AG04449 (cell line): ENCODE measurements at regions not wholly inside any gene's neighbourhood (a gene's known extent, or its start where the extent isn't known, plus 50 kb on each side); places are given as distances from the start of the nearest gene placed in this dataset.

Source experiments
- CTCF ChIA-PET: fragments of 350-600 bp; formaldehyde crosslinking; extraction: SDS; loops from one replicate; lab custom pipeline; 2021; ENCODE audit warnings: antibody characterized with exemption; lab: Yijun Ruan, JAX
- POLR2A ChIA-PET: fragments of 400-600, 350-600 bp; formaldehyde crosslinking; extraction: SDS; loops from one replicate; lab custom pipeline; 2020; ENCODE audit warnings: antibody characterized with exemption, inconsistent platforms; lab: Yijun Ruan, JAX
- DNase-seq: peaks from one replicate; pipeline ENCODE4 v3.0.0-alpha.2; 2010; ENCODE audit warnings: low read depth, low spot score
- H3K4me3 ChIP-seq: 2 replicates; pipeline ENCODE4 v1.5.1; 2011; ENCODE audit warnings: low read depth, mild to moderate bottlenecking, control low read depth, low read length
- CTCF ChIP-seq: IDR thresholded peaks from one replicate; pipeline ENCODE4 v1.5.1; 2011; ENCODE audit warnings: mild to moderate bottlenecking, moderate library complexity, low read length, control low read depth, inconsistent platforms; ENCODE audit not compliant: insufficient read depth; ENCODE audit errors: missing control alignments

- CTCF ChIA-PET, result interaction anchor here (2.0 kb wide), 1 partner anchor 89 kb away, joined by 4 read pairs; no protein-coding TSS in a partner anchor
- no peak for TF ChIP-seq CTCF
- no peak overlapping the region for H3K4me3 ChIP-seq
- DNase-seq, result no peak
- POLR2A ChIA-PET, result no interaction called here
Measured at GRCh38 chr2:120824246-120824645, 88.6 kb downstream of the GLI2 start.

- ChIA-PET CTCF (interaction anchor here (0.9 to 2.0 kb wide), 2 partner anchors 9 to 91 kb away, joined by 3 to 4 read pairs; no protein-coding TSS in a partner anchor), POLR2A (no interaction called here)
- no peak for DNase-seq
- TF ChIP-seq CTCF, result no peak
- H3K4me3 ChIP-seq, result no peak overlapping the region
Measured at GRCh38 chr2:120825370-120826259, 89.9 kb downstream of the GLI2 start.

- H3K4me3 ChIP-seq, result no peak overlapping the region
- TF ChIP-seq CTCF, result no peak
- ChIA-PET CTCF (interaction anchor here (0.9 to 2.0 kb wide), 2 partner anchors 9 to 91 kb away, joined by 3 to 4 read pairs; no protein-coding TSS in a partner anchor), POLR2A (no interaction called here)
- DNase-seq, result no peak
Measured at GRCh38 chr2:120826260-120826648, 90.6 kb downstream of the GLI2 start.

GRCh38 chr2:120826716-120827410 is 91.2 kb downstream of the GLI2 start:
- H3K4me3 ChIP-seq, result no peak overlapping the region
- CTCF ChIA-PET, result no interaction called here
- TF ChIP-seq CTCF, result no peak
- DNase-seq, result no peak
- POLR2A ChIA-PET, result no interaction called here

- no peak for DNase-seq
- TF ChIP-seq CTCF, result no peak
- CTCF ChIA-PET, result interaction anchor here (0.8 to 1.5 kb wide), 4 partner anchors 32 to 252 kb away, joined by 3 to 5 read pairs (median 4); no protein-coding TSS in a partner anchor
- no peak overlapping the region for H3K4me3 ChIP-seq
- POLR2A ChIA-PET, result no interaction called here
Measured at GRCh38 chr2:120828066-120828465, 92.4 kb downstream of the GLI2 start.
